ENCODE measurements at regions not wholly inside any gene's neighbourhood (a gene's known extent, or its start where the extent isn't known, plus 50 kb on each side); places are given as distances from the start of the nearest gene placed in this dataset.

GRCh38 chr12:28107679-28108078 is 82.6 kb upstream of the CCDC91 start:
- Histone ChIP-seq H3K79me2 (ENCODE audit: insufficient read depth, low read length) (no peaks in the 10 kb centered on the region), H4K20me1 (ENCODE audit: insufficient read depth, low read length) (no peaks in the 10 kb centered on the region), H3K9me3 (ENCODE audit: low read length) (no peaks in the 10 kb centered on the region), H3K4me1 (ENCODE audit: insufficient read depth, low read length) (no peaks in the 10 kb centered on the region), H3K27me3 (ENCODE audit: control insufficient read depth in 1 of 2, insufficient read depth in 2 of 2, low read length in 2 of 2) (no peaks in the 10 kb centered on the region), H3K27ac (ENCODE audit: extremely low read length, insufficient read depth, low read length) (no peak overlapping the region), H2AFZ (ENCODE audit: low read length) (no peak overlapping the region), H3K4me2 (ENCODE audit: low read depth, low read length) (no peak overlapping the region), H3K9ac (ENCODE audit: insufficient read depth, low read depth, low read length) (no peak overlapping the region), H3K36me3 (replicated peaks in 1 of 2; ENCODE audit: control insufficient read depth in 1 of 2, insufficient read depth in 2 of 2, low read length in 2 of 2) (no peaks in the 10 kb centered on the region), H3K4me3 (replicated peaks in 1 of 3; ENCODE audit: insufficient read depth in 1 of 3, low read depth in 2 of 3, low read length in 3 of 3) (no peak overlapping the region)
- FAIRE-seq (no peak), DNase-seq (ENCODE audit: low spot score) (no peak), ATAC-seq (no peak)
- TF ChIP-seq RNF219 (CRISPR knock-in tag; IDR thresholded peaks at IDR 0.05), result no peak
- CTCF ChIA-PET (ENCODE audit: low intra/inter-chr PET ratio, low total read pairs), result no interaction called here
- POLR2A ChIA-PET, result no interaction called here
- BruUV-seq (replicated peaks), result no TSS peak
- intact Hi-C loops (cut with micrococcal nuclease; ENCODE audit: unreplicated experiment), result no loop called here
- WGBS (ENCODE audit: low lambda C conversion rate), result 0% methylated on average over 2 of the region's 2 CpGs
- in situ Hi-C loops (cut with HindIII; ENCODE audit: extremely low pct_ligation_motif_present, low pct_unique_long_range_greater_than_20kb), result no loop called here

- Histone ChIP-seq H3K27me3 (ENCODE audit: control insufficient read depth in 1 of 2, insufficient read depth in 2 of 2, low read length in 2 of 2) (no peaks in the 10 kb centered on the region), H3K36me3 (replicated peaks in 1 of 2; ENCODE audit: control insufficient read depth in 1 of 2, insufficient read depth in 2 of 2, low read length in 2 of 2) (no peaks in the 10 kb centered on the region), H3K4me1 (ENCODE audit: insufficient read depth, low read length) (no peaks in the 10 kb centered on the region), H2AFZ (ENCODE audit: low read length) (no peak overlapping the region), H4K20me1 (ENCODE audit: insufficient read depth, low read length) (no peaks in the 10 kb centered on the region), H3K9me3 (ENCODE audit: low read length) (no peaks in the 10 kb centered on the region), H3K4me2 (ENCODE audit: low read depth, low read length) (no peak overlapping the region), H3K4me3 (replicated peaks in 1 of 3; ENCODE audit: insufficient read depth in 1 of 3, low read depth in 2 of 3, low read length in 3 of 3) (no peak overlapping the region), H3K79me2 (ENCODE audit: insufficient read depth, low read length) (no peaks in the 10 kb centered on the region), H3K27ac (ENCODE audit: extremely low read length, insufficient read depth, low read length) (no peak overlapping the region), H3K9ac (ENCODE audit: insufficient read depth, low read depth, low read length) (no peak overlapping the region)
- BruUV-seq (replicated peaks), result no TSS peak
- TF ChIP-seq ZBTB43 (CRISPR knock-in tag; conservative IDR thresholded peaks at IDR 0.05) (no peak), ZFP37 (CRISPR knock-in tag; IDR thresholded peaks at IDR 0.05; ENCODE audit: borderline replicate concordance) (no peak), PRDM15 (CRISPR knock-in tag; IDR thresholded peaks at IDR 0.05) (no peak), ZBTB10 (CRISPR knock-in tag; IDR thresholded peaks at IDR 0.05; ENCODE audit: borderline replicate concordance) (no peak), ATAD3A (CRISPR knock-in tag; IDR thresholded peaks at IDR 0.05) (no peak), ZNF841 (CRISPR knock-in tag; IDR thresholded peaks at IDR 0.05; ENCODE audit: borderline replicate concordance) (no peak)
- in situ Hi-C loops (cut with HindIII; ENCODE audit: extremely low pct_ligation_motif_present, low pct_unique_long_range_greater_than_20kb) (no loop called here), intact Hi-C loops (cut with micrococcal nuclease; ENCODE audit: unreplicated experiment) (no loop called here)
- no peak for FAIRE-seq
- POLR2A ChIA-PET, result no interaction called here
- ATAC-seq, result no peak
- no peak for DNase-seq (ENCODE audit: low spot score)
- CTCF ChIA-PET (ENCODE audit: low intra/inter-chr PET ratio, low total read pairs), result no interaction called here
- WGBS (ENCODE audit: low lambda C conversion rate), result 0% methylated on average over 1 of the region's 1 CpG
Observed at GRCh38 chr12:28108599-28108998, 81.7 kb upstream of the CCDC91 start.
